Right lobe of liver (tissue), 6 donors: ENCODE measurements at regions not wholly inside any gene's neighbourhood (a gene's known extent, or its start where the extent isn't known, plus 50 kb on each side); places are given as distances from the start of the nearest gene placed in this dataset.

Experiments used
- ATAC-seq, 4 donors: fragments of 200-7000 bp; cut with Tn5 transposase; one replicate each; pipeline ENCODE4 v1.9.1; 2020; ENCODE audit warnings: mild to moderate bottlenecking in 4 of 4, moderate library complexity in 4 of 4
- DNase-seq, 3 donors: peaks; one replicate each; pipeline ENCODE4 v3.0.0-alpha.2; 2020
- H3K27ac ChIP-seq, 3 donors: fragments of 200-600 bp; one replicate each; pipeline ENCODE4 v1.8.0; 2022
- H3K27me3 ChIP-seq, 2 donors: fragments of 200-600 bp; one replicate each; pipeline ENCODE4 v1.8.0; 2022
- H3K36me3 ChIP-seq, 4 donors: fragments of 200-600 bp; sonication (generic) in 1 of 4; one replicate each; pipeline versions ENCODE4 v1.5.1 to v1.8.0; 2017 to 2022; ENCODE audit warnings: control low read depth in 1 of 4
- H3K4me1 ChIP-seq, 4 donors: fragments of 200-600 bp; sonication (generic) in 1 of 4; one replicate each; pipeline versions ENCODE4 v1.5.1 to v1.8.0; 2017 to 2022; ENCODE audit warnings: control low read depth in 1 of 4
- H3K4me3 ChIP-seq, 3 donors: fragments of 200-600 bp; one replicate each; pipeline ENCODE4 v1.8.0; 2022
- H3K9me3 ChIP-seq, 4 donors: fragments of 200-600 bp; sonication (generic) in 1 of 4; one replicate each; pipeline versions ENCODE4 v1.5.1 to v1.8.0; 2017 to 2022; ENCODE audit warnings: control low read depth in 1 of 4
- CTCF ChIP-seq, 4 donors: fragments of 200-600 bp in 3 of 4; fragments of 450-650 bp in 1 of 4; IDR thresholded peaks; one replicate each; pipeline versions ENCODE4 v1.5.1 to v1.8.0; 2016 to 2022; ENCODE audit warnings: antibody characterized with exemption in 4 of 4, mild to moderate bottlenecking in 2 of 4
- POLR2A ChIP-seq: fragments of 450-650 bp; IDR thresholded peaks from one replicate; pipeline ENCODE4 v1.6.1; 2017; ENCODE audit warnings: antibody characterized with exemption, mild to moderate bottlenecking
- WGBS: methylation state at CpG from one replicate; pipeline ENCODE4 v1.1.6; 2018; ENCODE audit warnings: low coverage, low lambda C conversion rate; ENCODE audit not compliant: insufficient coverage; ENCODE audit errors: missing lambda C conversion rate; 5-methylcytosine and 5-hydroxymethylcytosine counted together
- intact Hi-C, 2 donors: fragments of 100-400 bp; cut with DNase I; formaldehyde crosslinking; loops; one replicate each; pipeline versions ENCODE4 v1.11.2 to v1.14.1; 2022
- donor health status: DM: no; HTN: yes; CAD: no.
- donor health status: DM: no; HTN: no; CAD: no.
- donor health status: DM: no; HTN: no; CAD: no.
- donor health status: DM: no; HTN: yes; CAD: no.
- donor health status: DM: no; HTN: yes; CAD: no.

GRCh38 chr14:39617537-39617936 lies 185.3 kb upstream of the FBXO33 start:
- TF ChIP-seq POLR2A: no peak
- TF ChIP-seq CTCF (IDR thresholded peaks at IDR 0.05): no peak
- Histone ChIP-seq H3K27me3 (no peaks in the 10 kb centered on the region), H3K4me3 (no peak overlapping the region), H3K27ac (no peak overlapping the region), H3K36me3 (no peaks in the 10 kb centered on the region), H3K4me1 (no peaks in the 10 kb centered on the region), H3K9me3 (no peaks in the 10 kb centered on the region)
- ATAC-seq (no peak), DNase-seq (no peak)
- intact Hi-C loops: no loop called here
- no CpG with 5 or more reads among the region's 1 CpG for WGBS

GRCh38 chr14:39615352-39615751 lies 183.1 kb upstream of the FBXO33 start:
- no peak overlapping the region for H3K4me3 ChIP-seq
- no peaks in the 10 kb centered on the region for H3K4me1 ChIP-seq
- H3K9me3 ChIP-seq: no peaks in the 10 kb centered on the region
- no peak for DNase-seq
- intact Hi-C loops: no loop called here
- TF ChIP-seq POLR2A (no peak), CTCF (IDR thresholded peaks at IDR 0.05) (no peak)
- no peak for ATAC-seq
- H3K27me3 ChIP-seq: no peaks in the 10 kb centered on the region
- no peak overlapping the region for H3K27ac ChIP-seq
- no peaks in the 10 kb centered on the region for H3K36me3 ChIP-seq
- 68% methylated on average over 2 of the region's 2 CpGs for WGBS

- intact Hi-C loops: no loop called here
- DNase-seq: no peak
- WGBS: 59% methylated on average over 3 of the region's 3 CpGs
Observed at GRCh38 chr14:39614297-39614923, 182.2 kb upstream of the FBXO33 start.

GRCh38 chr14:39609119-39609518 lies 176.9 kb upstream of the FBXO33 start:
- H3K27ac ChIP-seq: no peak overlapping the region
- ATAC-seq: no peak
- no peak overlapping the region for H3K4me3 ChIP-seq
- TF ChIP-seq POLR2A (no peak), CTCF (IDR thresholded peaks at IDR 0.05) (no peak)
- intact Hi-C loops: no loop called here
- no peak for DNase-seq
- no peaks in the 10 kb centered on the region for H3K9me3 ChIP-seq
- H3K27me3 ChIP-seq: no peaks in the 10 kb centered on the region
- H3K4me1 ChIP-seq: no peaks in the 10 kb centered on the region
- H3K36me3 ChIP-seq: no peaks in the 10 kb centered on the region

More at GRCh38 chr14:39614297-39614923, 182.2 kb upstream of the FBXO33 start:
- TF ChIP-seq POLR2A (no peak), CTCF (IDR thresholded peaks at IDR 0.05) (no peak)
- Histone ChIP-seq H3K4me1 (no peaks in the 10 kb centered on the region), H3K9me3 (no peaks in the 10 kb centered on the region), H3K27ac (no peak overlapping the region), H3K36me3 (no peaks in the 10 kb centered on the region), H3K4me3 (no peak overlapping the region), H3K27me3 (no peaks in the 10 kb centered on the region)
- no peak for ATAC-seq

- WGBS: 86% methylated on average over 1 of the region's 1 CpG
- no peaks in the 10 kb centered on the region for H3K27me3 ChIP-seq
- TF ChIP-seq POLR2A (no peak), CTCF (IDR thresholded peaks at IDR 0.05) (no peak)
- ATAC-seq: no peak
- H3K9me3 ChIP-seq: no peaks in the 10 kb centered on the region
- no peak overlapping the region for H3K4me3 ChIP-seq
- intact Hi-C loops: no loop called here
- DNase-seq: no peak
- H3K36me3 ChIP-seq: no peaks in the 10 kb centered on the region
- H3K27ac ChIP-seq: no peak overlapping the region
- no peaks in the 10 kb centered on the region for H3K4me1 ChIP-seq
Observed at GRCh38 chr14:39607978-39608377, 175.7 kb upstream of the FBXO33 start.
